ENCODE measurements at regions not wholly inside any gene's neighbourhood (a gene's known extent, or its start where the extent isn't known, plus 50 kb on each side); places are given as distances from the start of the nearest gene placed in this dataset.

- TF ChIP-seq CTCF (IDR thresholded peaks at IDR 0.05; ENCODE audit: borderline replicate concordance, control extremely low read depth, extremely low read depth, insufficient read depth, missing control alignments): no peak
- in situ Hi-C loops (cut with MboI; ENCODE audit: low sequenced_read_pairs, unreplicated experiment): no loop called here
- DNase-seq (ENCODE audit: low spot score): no peak
Observed at GRCh38 chr3:111284503-111285183, 213.0 kb downstream of the NECTIN3 start.

GRCh38 chr3:111285184-111285538 is 213.5 kb downstream of the NECTIN3 start:
- no peak for DNase-seq (ENCODE audit: low spot score)

GRCh38 chr3:111285694-111286093 is 214.1 kb downstream of the NECTIN3 start:
- no peak for TF ChIP-seq CTCF (IDR thresholded peaks at IDR 0.05; ENCODE audit: borderline replicate concordance, control extremely low read depth, extremely low read depth, insufficient read depth, missing control alignments)
- no peak for DNase-seq (ENCODE audit: low spot score)
- in situ Hi-C loops (cut with MboI; ENCODE audit: low sequenced_read_pairs, unreplicated experiment): no loop called here

More at GRCh38 chr3:111285184-111285538, 213.5 kb downstream of the NECTIN3 start:
- TF ChIP-seq CTCF (IDR thresholded peaks at IDR 0.05; ENCODE audit: borderline replicate concordance, control extremely low read depth, extremely low read depth, insufficient read depth, missing control alignments): no peak
- in situ Hi-C loops (cut with MboI; ENCODE audit: low sequenced_read_pairs, unreplicated experiment): no loop called here

GRCh38 chr3:111286746-111287145 is 215.1 kb downstream of the NECTIN3 start:
- in situ Hi-C loops (cut with MboI; ENCODE audit: low sequenced_read_pairs, unreplicated experiment): no loop called here
- TF ChIP-seq CTCF (IDR thresholded peaks at IDR 0.05; ENCODE audit: borderline replicate concordance, control extremely low read depth, extremely low read depth, insufficient read depth, missing control alignments): no peak
- DNase-seq (ENCODE audit: low spot score): no peak

- no peak for DNase-seq (ENCODE audit: low spot score)
- no peak for TF ChIP-seq CTCF (IDR thresholded peaks at IDR 0.05; ENCODE audit: borderline replicate concordance, control extremely low read depth, extremely low read depth, insufficient read depth, missing control alignments)
- in situ Hi-C loops (cut with MboI; ENCODE audit: low sequenced_read_pairs, unreplicated experiment): no loop called here
Observed at GRCh38 chr3:111292117-111292516, 220.5 kb downstream of the NECTIN3 start.

GRCh38 chr3:111299192-111299615 is 227.6 kb downstream of the NECTIN3 start:
- DNase-seq (ENCODE audit: low spot score): no peak

More at GRCh38 chr3:111299192-111299615, 227.6 kb downstream of the NECTIN3 start:
- TF ChIP-seq CTCF (IDR thresholded peaks at IDR 0.05; ENCODE audit: borderline replicate concordance, control extremely low read depth, extremely low read depth, insufficient read depth, missing control alignments): no peak
- in situ Hi-C loops (cut with MboI; ENCODE audit: low sequenced_read_pairs, unreplicated experiment): no loop called here

All from GM13976 (cell line).